ENCODE measurements at regions not wholly inside any gene's neighbourhood (a gene's known extent, or its start where the extent isn't known, plus 50 kb on each side); places are given as distances from the start of the nearest gene placed in this dataset.

- TF ChIP-seq EZH2 (IDR thresholded peaks at IDR 0.05; ENCODE audit: borderline replicate concordance, low read depth, low read length, severe bottlenecking) (no peak), CTCF (IDR thresholded peaks at IDR 0.05; ENCODE audit: borderline replicate concordance, extremely low read depth, low read length, poor library complexity, severe bottlenecking) (no peak)
These were observed 281.0 kb downstream of the RASEF start for GRCh38 chr9:82781921-82782392.
